ENCODE measurements at regions not wholly inside any gene's neighbourhood (a gene's known extent, or its start where the extent isn't known, plus 50 kb on each side); places are given as distances from the start of the nearest gene placed in this dataset.

- TF ChIP-seq EZH2phosphoT487 (IDR thresholded peaks at IDR 0.05; ENCODE audit: insufficient read depth, low read depth) = no peak
- TF ChIP-seq EZH2 (IDR thresholded peaks at IDR 0.05; ENCODE audit: insufficient read depth, poor library complexity, severe bottlenecking) = no peak
Observed at GRCh38 chr14:36069535-36069900, 107.0 kb downstream of the PTCSC3 start.

Measured in GM23248 (cell line).